K562 (cell line): ENCODE measurements at regions not wholly inside any gene's neighbourhood (a gene's known extent, or its start where the extent isn't known, plus 50 kb on each side); places are given as distances from the start of the nearest gene placed in this dataset.

ENCODE experiments used
- CREB3 ChIP-seq: fragments of 450-650 bp; conservative IDR thresholded peaks from 2 replicates; pipeline ENCODE4 v1.6.1; 2016; ENCODE audit warnings: missing genetic modification characterization, low read depth, mild to moderate bottlenecking, missing compliant biosample characterization, moderate library complexity
- MCM3 ChIP-seq: fragments of 450-650 bp; IDR thresholded peaks from 2 replicates; pipeline ENCODE4 v1.6.1; 2016
- REST ChIP-seq, 2 experiments: fragments of 450-650 bp; formaldehyde crosslinking in 1 of 2; IDR thresholded peaks; 2 replicates each; pipeline versions ENCODE4 v1.4.0 to v1.6.1; 2014 to 2020; ENCODE audit warnings: mild to moderate bottlenecking in 2 of 2, borderline replicate concordance in 1 of 2, low read depth in 1 of 2
- RHOXF2B ChIP-seq: fragments of 250-450 bp; sonication (Bioruptor Pico); conservative IDR thresholded peaks from 2 replicates; pipeline ENCODE4 v1.5.1; 2021
- SREBF2 ChIP-seq: sonication (generic); formaldehyde crosslinking; IDR thresholded peaks from 2 replicates; pipeline ENCODE4 v1.4.0; 2020; ENCODE audit warnings: mild to moderate bottlenecking, missing genetic modification reagents
- TF ChIP-seq, protein P1 (sequence below), 2 experiments: fragments of 150-350 bp in 1 of 2; IDR thresholded peaks; 2 replicates each; pipeline ENCODE4 v1.6.1; 2012 to 2016; ENCODE audit warnings: low read depth in 2 of 2, low read length in 2 of 2, mild to moderate bottlenecking in 1 of 2, moderate library complexity in 1 of 2
- TF ChIP-seq, protein P2 (sequence below): sonication (generic); formaldehyde crosslinking; IDR thresholded peaks from 2 replicates; pipeline ENCODE4 v1.5.0; 2020; ENCODE audit warnings: missing genetic modification reagents

- TF ChIP-seq, protein P1, sequence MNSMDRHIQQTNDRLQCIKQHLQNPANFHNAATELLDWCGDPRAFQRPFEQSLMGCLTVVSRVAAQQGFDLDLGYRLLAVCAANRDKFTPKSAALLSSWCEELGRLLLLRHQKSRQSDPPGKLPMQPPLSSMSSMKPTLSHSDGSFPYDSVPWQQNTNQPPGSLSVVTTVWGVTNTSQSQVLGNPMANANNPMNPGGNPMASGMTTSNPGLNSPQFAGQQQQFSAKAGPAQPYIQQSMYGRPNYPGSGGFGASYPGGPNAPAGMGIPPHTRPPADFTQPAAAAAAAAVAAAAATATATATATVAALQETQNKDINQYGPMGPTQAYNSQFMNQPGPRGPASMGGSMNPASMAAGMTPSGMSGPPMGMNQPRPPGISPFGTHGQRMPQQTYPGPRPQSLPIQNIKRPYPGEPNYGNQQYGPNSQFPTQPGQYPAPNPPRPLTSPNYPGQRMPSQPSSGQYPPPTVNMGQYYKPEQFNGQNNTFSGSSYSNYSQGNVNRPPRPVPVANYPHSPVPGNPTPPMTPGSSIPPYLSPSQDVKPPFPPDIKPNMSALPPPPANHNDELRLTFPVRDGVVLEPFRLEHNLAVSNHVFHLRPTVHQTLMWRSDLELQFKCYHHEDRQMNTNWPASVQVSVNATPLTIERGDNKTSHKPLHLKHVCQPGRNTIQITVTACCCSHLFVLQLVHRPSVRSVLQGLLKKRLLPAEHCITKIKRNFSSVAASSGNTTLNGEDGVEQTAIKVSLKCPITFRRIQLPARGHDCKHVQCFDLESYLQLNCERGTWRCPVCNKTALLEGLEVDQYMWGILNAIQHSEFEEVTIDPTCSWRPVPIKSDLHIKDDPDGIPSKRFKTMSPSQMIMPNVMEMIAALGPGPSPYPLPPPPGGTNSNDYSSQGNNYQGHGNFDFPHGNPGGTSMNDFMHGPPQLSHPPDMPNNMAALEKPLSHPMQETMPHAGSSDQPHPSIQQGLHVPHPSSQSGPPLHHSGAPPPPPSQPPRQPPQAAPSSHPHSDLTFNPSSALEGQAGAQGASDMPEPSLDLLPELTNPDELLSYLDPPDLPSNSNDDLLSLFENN (IDR thresholded peaks at IDR 0.05; ENCODE audit: low read depth in 2 of 2, low read length in 2 of 2), result no peak
- TF ChIP-seq REST (IDR thresholded peaks at IDR 0.05; ENCODE audit: borderline replicate concordance), result no peak
- TF ChIP-seq REST (CRISPR knock-in tag; IDR thresholded peaks at IDR 0.05; ENCODE audit: low read depth), result no peak
- no peak for TF ChIP-seq CREB3 (tag)
- TF ChIP-seq MCM3, result no peak
- TF ChIP-seq RHOXF2B (CRISPR knock-in tag), result no peak
- TF ChIP-seq SREBF2, result no peak
- TF ChIP-seq, protein P2, sequence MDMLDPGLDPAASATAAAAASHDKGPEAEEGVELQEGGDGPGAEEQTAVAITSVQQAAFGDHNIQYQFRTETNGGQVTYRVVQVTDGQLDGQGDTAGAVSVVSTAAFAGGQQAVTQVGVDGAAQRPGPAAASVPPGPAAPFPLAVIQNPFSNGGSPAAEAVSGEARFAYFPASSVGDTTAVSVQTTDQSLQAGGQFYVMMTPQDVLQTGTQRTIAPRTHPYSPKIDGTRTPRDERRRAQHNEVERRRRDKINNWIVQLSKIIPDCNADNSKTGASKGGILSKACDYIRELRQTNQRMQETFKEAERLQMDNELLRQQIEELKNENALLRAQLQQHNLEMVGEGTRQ (CRISPR knock-in tag), result no peak
These were observed 414.3 kb downstream of the MEIS1 start (continued) for GRCh38 chr2:66849153-66849755.
